Hepatocyte (in vitro differentiated cells): ENCODE measurements at regions not wholly inside any gene's neighbourhood (a gene's known extent, or its start where the extent isn't known, plus 50 kb on each side); places are given as distances from the start of the nearest gene placed in this dataset.

ENCODE experiments used
- EZH2 ChIP-seq: fragments of 200-600 bp; sonication (generic); IDR thresholded peaks from 2 replicates; pipeline ENCODE4 v1.6.1; 2016; ENCODE audit warnings: antibody characterized with exemption, mild to moderate bottlenecking, borderline replicate concordance
- EZH2phosphoT487 ChIP-seq: fragments of 200-600 bp; sonication (generic); IDR thresholded peaks from one replicate; pipeline ENCODE4 v1.6.1; 2018; ENCODE audit warnings: antibody characterized with exemption, mild to moderate bottlenecking, low read depth, moderate library complexity; ENCODE audit not compliant: unreplicated experiment, severe bottlenecking
- TF ChIP-seq, protein P1 (sequence below): fragments of 200-600 bp; sonication (generic); IDR thresholded peaks from 2 replicates; pipeline ENCODE4 v1.5.1; 2016; ENCODE audit warnings: antibody characterized with exemption, mild to moderate bottlenecking; ENCODE audit not compliant: poor library complexity

- TF ChIP-seq, protein P1, sequence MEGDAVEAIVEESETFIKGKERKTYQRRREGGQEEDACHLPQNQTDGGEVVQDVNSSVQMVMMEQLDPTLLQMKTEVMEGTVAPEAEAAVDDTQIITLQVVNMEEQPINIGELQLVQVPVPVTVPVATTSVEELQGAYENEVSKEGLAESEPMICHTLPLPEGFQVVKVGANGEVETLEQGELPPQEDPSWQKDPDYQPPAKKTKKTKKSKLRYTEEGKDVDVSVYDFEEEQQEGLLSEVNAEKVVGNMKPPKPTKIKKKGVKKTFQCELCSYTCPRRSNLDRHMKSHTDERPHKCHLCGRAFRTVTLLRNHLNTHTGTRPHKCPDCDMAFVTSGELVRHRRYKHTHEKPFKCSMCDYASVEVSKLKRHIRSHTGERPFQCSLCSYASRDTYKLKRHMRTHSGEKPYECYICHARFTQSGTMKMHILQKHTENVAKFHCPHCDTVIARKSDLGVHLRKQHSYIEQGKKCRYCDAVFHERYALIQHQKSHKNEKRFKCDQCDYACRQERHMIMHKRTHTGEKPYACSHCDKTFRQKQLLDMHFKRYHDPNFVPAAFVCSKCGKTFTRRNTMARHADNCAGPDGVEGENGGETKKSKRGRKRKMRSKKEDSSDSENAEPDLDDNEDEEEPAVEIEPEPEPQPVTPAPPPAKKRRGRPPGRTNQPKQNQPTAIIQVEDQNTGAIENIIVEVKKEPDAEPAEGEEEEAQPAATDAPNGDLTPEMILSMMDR: no peak
- TF ChIP-seq EZH2 (no peak), EZH2phosphoT487 (no peak)
Measured at GRCh38 chr18:22681908-22682307, 251.2 kb upstream of the RBBP8 start.
